ACHN (cell line): ENCODE measurements at regions not wholly inside any gene's neighbourhood (a gene's known extent, or its start where the extent isn't known, plus 50 kb on each side); places are given as distances from the start of the nearest gene placed in this dataset.
"Not testable (repeated sequence)": the region's sequence is repeated elsewhere in the genome, so short reads cannot be mapped to it uniquely, and the experiment has no call there.

Experiments used
- DNase-seq: peaks from one replicate; pipeline ENCODE4 v3.0.0-alpha.2; 2015
- in situ Hi-C: cut with HindIII; loops from 2 replicates; pipeline ENCODE4 v1.10.0; 2017; ENCODE audit warnings: low sequenced_read_pairs, low pct_ligation_motif_present, low pct_unique_long_range_greater_than_20kb

DNA sequence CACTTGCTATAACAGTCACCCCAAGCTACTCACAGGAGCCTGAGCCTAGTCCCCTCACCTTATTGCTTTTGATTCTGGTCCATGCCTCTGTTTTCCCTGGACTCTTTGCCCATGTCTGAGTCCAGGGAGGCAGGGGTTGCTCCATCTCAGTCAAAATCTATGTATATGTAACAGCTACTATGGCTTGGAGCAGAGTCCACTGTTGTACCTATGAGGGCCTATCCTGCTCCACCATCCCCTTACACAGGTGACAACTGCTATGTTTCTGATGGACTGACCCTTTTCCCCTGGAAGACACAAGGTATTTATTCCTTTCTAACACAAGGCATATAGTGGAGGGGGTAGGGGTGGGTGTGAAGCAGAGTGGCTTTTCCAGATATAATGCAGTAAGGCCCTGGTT is 119.6 kb downstream of the VPREB1 start:
- in situ Hi-C loops, result no loop called here
- no peak for DNase-seq

- no peak for DNase-seq
- in situ Hi-C loops, result no loop called here
Observed at GRCh38 chr22:22366537-22366936, 122.0 kb downstream of the VPREB1 start.

- in situ Hi-C loops, result no loop called here
- no peak for DNase-seq
Observed at GRCh38 chr22:22368516-22368915, 123.9 kb downstream of the VPREB1 start.

GRCh38 chr22:22369219-22369963 is 124.8 kb downstream of the VPREB1 start:
- in situ Hi-C loops, result not testable (repeated sequence)

GRCh38 chr22:22369964-22370270 is 125.3 kb downstream of the VPREB1 start:
- in situ Hi-C loops, result no loop called here
- no peak for DNase-seq

More at GRCh38 chr22:22369219-22369963, 124.8 kb downstream of the VPREB1 start:
- peak; percentile 52 for DNase-seq

GRCh38 chr22:22371031-22371541 is 126.5 kb downstream of the VPREB1 start:
- in situ Hi-C loops, result no loop called here
- no peak for DNase-seq

- in situ Hi-C loops, result no loop called here
- DNase-seq, result no peak
Observed at GRCh38 chr22:22372086-22372485, 127.5 kb downstream of the VPREB1 start.

- in situ Hi-C loops, result no loop called here
- DNase-seq, result no peak
Observed at GRCh38 chr22:22374163-22374562, 129.6 kb downstream of the VPREB1 start.

- in situ Hi-C loops, result no loop called here
- no peak for DNase-seq
Observed at GRCh38 chr22:22374579-22374978, 130.0 kb downstream of the VPREB1 start.

GRCh38 chr22:22375576-22376351 is 131.2 kb downstream of the VPREB1 start:
- no peak for DNase-seq
- in situ Hi-C loops, result no loop called here

DNA sequence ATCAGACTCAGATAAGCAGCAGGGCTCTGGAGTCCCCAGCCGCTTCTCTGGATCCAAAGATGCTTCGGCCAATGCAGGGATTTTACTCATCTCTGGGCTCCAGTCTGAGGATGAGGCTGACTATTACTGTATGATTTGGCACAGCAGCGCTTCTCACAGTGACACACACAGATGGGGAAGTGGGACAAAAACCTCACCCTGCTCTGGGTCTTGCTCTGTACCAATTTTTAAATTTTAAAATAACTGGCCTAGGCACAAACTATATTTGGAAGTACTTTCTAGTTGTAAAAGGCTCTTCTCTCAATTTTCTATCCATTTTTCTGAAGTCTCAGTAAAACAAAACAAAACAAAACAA is 131.7 kb downstream of the VPREB1 start:
- in situ Hi-C loops, result no loop called here
- DNase-seq, result no peak

GRCh38 chr22:22376884-22377283 is 131.7 kb downstream of the ZNF280B start:
- DNase-seq, in situ Hi-C loops: not testable (repeated sequence)

DNA sequence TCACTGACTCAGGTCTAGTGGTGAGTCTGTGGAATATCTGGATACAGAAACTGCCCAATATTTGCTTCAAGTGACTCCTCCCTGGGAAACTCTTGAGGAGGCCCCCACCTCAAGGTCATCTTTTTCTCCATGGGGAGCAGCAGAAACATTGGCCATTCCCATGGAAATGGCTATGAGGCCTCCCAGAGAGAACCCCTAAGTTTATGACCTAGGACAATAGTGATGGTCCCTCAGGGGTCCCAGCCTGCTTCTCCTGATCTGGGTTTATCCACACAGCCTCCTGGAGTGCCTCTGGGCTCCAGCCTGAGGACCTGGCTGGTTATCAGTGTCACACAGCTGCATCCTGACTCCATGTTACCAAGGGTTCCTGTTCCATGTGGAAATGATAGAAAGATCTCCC is 131.2 kb downstream of the ZNF280B start:
- DNase-seq, result no peak
- in situ Hi-C loops, result no loop called here

- no peak for DNase-seq
- in situ Hi-C loops, result no loop called here
Observed at GRCh38 chr22:22378446-22379415, 129.8 kb downstream of the ZNF280B start.

- in situ Hi-C loops, result no loop called here
- peak; percentile 15 for DNase-seq
Observed at GRCh38 chr22:22380098-22381030, 128.2 kb downstream of the ZNF280B start.

- in situ Hi-C loops, DNase-seq: not testable (repeated sequence)
Observed at GRCh38 chr22:22381292-22381691, 127.2 kb downstream of the ZNF280B start.

GRCh38 chr22:22384267-22384666 is 124.3 kb downstream of the ZNF280B start:
- in situ Hi-C loops, result no loop called here
- no peak for DNase-seq

DNA sequence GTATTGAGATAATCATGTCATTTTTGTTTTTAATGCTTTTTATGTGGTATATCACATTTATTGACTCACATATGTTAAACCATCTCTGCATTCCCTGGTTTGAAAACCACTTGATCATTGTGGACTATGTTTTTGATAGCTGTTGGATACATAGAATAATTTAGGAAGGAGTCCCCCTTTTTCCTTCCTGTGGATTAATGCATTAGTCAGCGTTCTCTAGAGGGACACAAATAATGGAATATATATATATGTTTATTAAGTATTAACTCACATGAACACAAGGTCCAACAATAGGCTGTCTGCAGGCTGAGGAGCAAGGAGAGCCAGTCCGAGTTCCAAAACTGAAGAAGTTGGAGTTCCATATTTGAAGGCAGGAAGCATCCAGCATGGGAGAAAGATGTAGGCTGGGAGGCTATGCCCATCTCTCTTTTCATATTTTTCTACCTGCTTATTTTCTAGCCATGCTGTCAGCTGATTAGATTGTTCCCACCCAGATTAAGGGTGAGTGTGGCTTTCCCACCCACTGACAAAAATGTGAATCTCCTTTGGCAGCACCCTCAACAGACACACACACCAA is 123.8 kb downstream of the ZNF280B start:
- in situ Hi-C loops, result no loop called here

More for the DNA sequence above, 123.8 kb downstream of the ZNF280B start:
- no peak for DNase-seq
